ENCODE measurements at regions not wholly inside any gene's neighbourhood (a gene's known extent, or its start where the extent isn't known, plus 50 kb on each side); places are given as distances from the start of the nearest gene placed in this dataset.

DNA sequence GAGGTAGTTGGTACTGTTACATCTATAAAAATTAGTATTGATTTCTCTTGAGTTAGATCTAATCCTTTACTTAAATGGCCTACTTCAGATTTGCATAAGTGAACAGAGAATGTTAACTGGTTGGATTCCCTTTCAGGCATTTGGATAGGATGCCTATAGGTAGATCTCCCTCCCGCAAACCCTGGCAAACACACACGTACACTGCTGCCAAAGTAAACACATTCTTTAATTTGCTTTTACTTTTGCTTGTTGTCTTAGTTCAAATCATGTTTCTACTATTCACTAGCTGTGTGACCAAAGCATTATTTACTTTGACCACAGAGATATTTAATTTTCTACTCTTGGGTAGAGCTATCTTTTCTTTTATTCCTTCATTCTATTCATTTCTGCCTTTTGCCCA is 936.1 kb upstream of the FBXO33 start:
- TF ChIP-seq, protein P1, sequence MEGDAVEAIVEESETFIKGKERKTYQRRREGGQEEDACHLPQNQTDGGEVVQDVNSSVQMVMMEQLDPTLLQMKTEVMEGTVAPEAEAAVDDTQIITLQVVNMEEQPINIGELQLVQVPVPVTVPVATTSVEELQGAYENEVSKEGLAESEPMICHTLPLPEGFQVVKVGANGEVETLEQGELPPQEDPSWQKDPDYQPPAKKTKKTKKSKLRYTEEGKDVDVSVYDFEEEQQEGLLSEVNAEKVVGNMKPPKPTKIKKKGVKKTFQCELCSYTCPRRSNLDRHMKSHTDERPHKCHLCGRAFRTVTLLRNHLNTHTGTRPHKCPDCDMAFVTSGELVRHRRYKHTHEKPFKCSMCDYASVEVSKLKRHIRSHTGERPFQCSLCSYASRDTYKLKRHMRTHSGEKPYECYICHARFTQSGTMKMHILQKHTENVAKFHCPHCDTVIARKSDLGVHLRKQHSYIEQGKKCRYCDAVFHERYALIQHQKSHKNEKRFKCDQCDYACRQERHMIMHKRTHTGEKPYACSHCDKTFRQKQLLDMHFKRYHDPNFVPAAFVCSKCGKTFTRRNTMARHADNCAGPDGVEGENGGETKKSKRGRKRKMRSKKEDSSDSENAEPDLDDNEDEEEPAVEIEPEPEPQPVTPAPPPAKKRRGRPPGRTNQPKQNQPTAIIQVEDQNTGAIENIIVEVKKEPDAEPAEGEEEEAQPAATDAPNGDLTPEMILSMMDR (IDR thresholded peaks at IDR 0.05): no peak
- intact Hi-C loops (cut with micrococcal nuclease): no loop called here
- H3K27me3 Mint-ChIP-seq (ENCODE audit: low read depth in 3 of 3): no peaks in the 10 kb centered on the region
- Histone ChIP-seq H3K4me2 (replicated peaks; ENCODE audit: extremely low read depth, low read length, poor library complexity, severe bottlenecking) (no peak overlapping the region), H3K79me2 (ENCODE audit: insufficient read depth, low read length) (no peaks in the 10 kb centered on the region), H3K4me1 (ENCODE audit: control insufficient read depth in 1 of 2, insufficient read depth in 2 of 2, low read length in 2 of 2) (no peaks in the 10 kb centered on the region), H3K9me3 (replicated peaks in 1 of 2; ENCODE audit: control insufficient read depth in 1 of 2, insufficient read depth in 1 of 2, low read length in 2 of 2) (no peaks in the 10 kb centered on the region), H3K9ac (ENCODE audit: insufficient read depth, low read length, poor library complexity, severe bottlenecking) (no peak overlapping the region), H2AFZ (ENCODE audit: insufficient read depth, low read depth, low read length, poor library complexity, severe bottlenecking) (no peak overlapping the region), H3K27ac (ENCODE audit: low read depth in 1 of 2, low read length in 2 of 2) (no peak overlapping the region), H3K27me3 (ENCODE audit: control insufficient read depth in 2 of 2, insufficient read depth in 2 of 2, low read length in 2 of 2) (no peaks in the 10 kb centered on the region), H4K20me1 (ENCODE audit: insufficient read depth, low read length) (no peaks in the 10 kb centered on the region), H3K4me3 (replicated peaks in 1 of 3; ENCODE audit: low read depth in 2 of 3, low read length in 3 of 3) (no peak overlapping the region), H3K36me3 (replicated peaks in 1 of 2; ENCODE audit: control insufficient read depth in 1 of 2, insufficient read depth in 2 of 2, low read length in 2 of 2) (no peaks in the 10 kb centered on the region)
- no peaks in the 10 kb centered on the region for H3K4me1 Mint-ChIP-seq
- no peak overlapping the region for H3K27ac Mint-ChIP-seq
- H3K36me3 Mint-ChIP-seq: no peaks in the 10 kb centered on the region
- H3K4me3 Mint-ChIP-seq: no peak overlapping the region
- WGBS (ENCODE audit: insufficient coverage): 100% methylated on average over 1 of the region's 2 CpGs
- peaks cover 0 to under 1% (median 0%) of the 10 kb centered on the region in 7 donors for H3K9me3 Mint-ChIP-seq
- DNase-seq: no peak

DNA sequence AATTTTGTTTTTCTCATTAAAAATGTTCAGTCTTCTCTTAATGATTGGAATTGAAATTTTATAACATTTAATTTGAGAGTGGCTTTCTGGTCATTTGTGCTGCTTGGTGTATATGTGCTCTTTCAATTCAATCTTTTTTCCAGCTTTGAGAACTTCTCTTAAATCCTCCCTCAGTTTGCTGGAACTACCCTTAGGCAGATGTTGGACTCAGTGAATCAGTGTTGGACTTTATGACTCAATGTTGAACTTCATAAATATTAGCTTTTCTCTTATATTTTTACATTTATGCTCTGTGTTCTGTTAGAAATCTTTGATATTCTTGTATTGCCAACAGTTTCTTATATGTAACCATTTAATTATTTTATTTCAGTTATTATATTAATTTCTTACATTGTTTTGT is 935.5 kb upstream of the FBXO33 start:
- Mint-ChIP-seq H3K9me3 (peaks cover 0 to 1% (median 0%) of the 10 kb centered on the region in 7 donors), H3K4me1 (no peaks in the 10 kb centered on the region), H3K4me3 (no peak overlapping the region), H3K27me3 (ENCODE audit: low read depth in 3 of 3) (no peaks in the 10 kb centered on the region), H3K27ac (no peak overlapping the region), H3K36me3 (no peaks in the 10 kb centered on the region)
- H3K4me3 ChIP-seq (replicated peaks in 1 of 3; ENCODE audit: low read depth in 2 of 3, low read length in 3 of 3): no peak overlapping the region
- intact Hi-C loops (cut with micrococcal nuclease): no loop called here
- no peak overlapping the region for H3K9ac ChIP-seq (ENCODE audit: insufficient read depth, low read length, poor library complexity, severe bottlenecking)
- TF ChIP-seq, protein P1 (IDR thresholded peaks at IDR 0.05): no peak
- H3K27ac ChIP-seq (ENCODE audit: low read depth in 1 of 2, low read length in 2 of 2): no peak overlapping the region
- no peak overlapping the region for H3K4me2 ChIP-seq (replicated peaks; ENCODE audit: extremely low read depth, low read length, poor library complexity, severe bottlenecking)
- no peaks in the 10 kb centered on the region for H3K79me2 ChIP-seq (ENCODE audit: insufficient read depth, low read length)
- no peaks in the 10 kb centered on the region for H3K4me1 ChIP-seq (ENCODE audit: control insufficient read depth in 1 of 2, insufficient read depth in 2 of 2, low read length in 2 of 2)
- no peaks in the 10 kb centered on the region for H3K27me3 ChIP-seq (ENCODE audit: control insufficient read depth in 2 of 2, insufficient read depth in 2 of 2, low read length in 2 of 2)
- no peaks in the 10 kb centered on the region for H3K9me3 ChIP-seq (replicated peaks in 1 of 2; ENCODE audit: control insufficient read depth in 1 of 2, insufficient read depth in 1 of 2, low read length in 2 of 2)
- DNase-seq: no peak
- no peaks in the 10 kb centered on the region for H4K20me1 ChIP-seq (ENCODE audit: insufficient read depth, low read length)
- no peak overlapping the region for H2AFZ ChIP-seq (ENCODE audit: insufficient read depth, low read depth, low read length, poor library complexity, severe bottlenecking)
- H3K36me3 ChIP-seq (replicated peaks in 1 of 2; ENCODE audit: control insufficient read depth in 1 of 2, insufficient read depth in 2 of 2, low read length in 2 of 2): no peaks in the 10 kb centered on the region
